A673 (cell line): ENCODE measurements at regions not wholly inside any gene's neighbourhood (a gene's known extent, or its start where the extent isn't known, plus 50 kb on each side); places are given as distances from the start of the nearest gene placed in this dataset.

ENCODE experiments used
- CTCF ChIP-seq: fragments of 300-800, 200-600 bp; sonication (generic); conservative IDR thresholded peaks from 2 replicates; pipeline ENCODE4 v1.5.1; 2017; ENCODE audit warnings: low read depth, mild to moderate bottlenecking, antibody characterized with exemption, low read length, moderate library complexity, mixed read lengths
- EZH2 ChIP-seq: fragments of 200-600 bp; sonication (generic); IDR thresholded peaks from 2 replicates; pipeline ENCODE4 v1.6.1; 2017; ENCODE audit warnings: borderline replicate concordance, low read depth, mild to moderate bottlenecking, mixed read lengths, antibody characterized with exemption, low read length; ENCODE audit not compliant: poor library complexity, severe bottlenecking

GRCh38 chr2:242060212-242060835 is 190.8 kb downstream of the RTP5 start:
- TF ChIP-seq CTCF (no peak), EZH2 (no peak)
